Activated CD4-positive, CD25-positive, alpha-beta regulatory T cell treated with anti-CD3 and anti-CD28 coated beads, Interleukin-2, amount 50 U/mL, for 72 hours (primary cell): ENCODE measurements at regions not wholly inside any gene's neighbourhood (a gene's known extent, or its start where the extent isn't known, plus 50 kb on each side); places are given as distances from the start of the nearest gene placed in this dataset.

Source experiments
- DNase-seq: peaks from one replicate; pipeline ENCODE4 v3.0.0; 2021

- no peak for DNase-seq
Measured at GRCh38 chr17:6941989-6942388, 53.9 kb upstream of the ALOX12 start.

GRCh38 chr17:6943406-6943805, 52.4 kb upstream of the ALOX12 start:
- DNase-seq, result no peak
